K562 (cell line): ENCODE measurements at regions not wholly inside any gene's neighbourhood (a gene's known extent, or its start where the extent isn't known, plus 50 kb on each side); places are given as distances from the start of the nearest gene placed in this dataset.

ENCODE experiments used
- MTF1 ChIP-seq: fragments of 250-450 bp; sonication (Bioruptor Pico); IDR thresholded peaks from 2 replicates; pipeline ENCODE4 v1.9.0; 2021; ENCODE audit warnings: moderate library complexity, mild to moderate bottlenecking, inconsistent platforms, borderline replicate concordance
- RNF2 ChIP-seq: sonication (generic); IDR thresholded peaks from 2 replicates; pipeline ENCODE4 v1.6.1; 2016

DNA sequence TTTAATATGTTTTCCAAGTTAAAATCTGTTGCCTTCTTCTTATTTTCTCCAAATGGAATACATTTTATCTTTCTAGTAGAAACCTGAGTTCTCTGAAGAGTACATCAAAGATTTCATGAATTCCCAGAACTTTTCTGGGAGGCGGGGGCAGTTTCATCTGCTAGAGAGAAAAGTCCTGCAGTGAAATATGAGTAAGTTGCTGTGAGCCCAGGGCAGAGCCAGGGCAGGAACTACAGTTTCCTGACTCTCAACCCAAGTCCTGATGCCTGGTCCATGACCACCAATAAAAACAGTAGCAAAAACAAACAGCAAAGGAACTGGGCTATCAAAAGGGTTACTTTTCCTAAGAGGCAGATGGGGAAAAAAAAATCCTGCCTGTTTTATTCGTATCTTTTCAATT, 239.4 kb upstream of the CTSO start:
- TF ChIP-seq RNF2: no peak
- TF ChIP-seq MTF1 (CRISPR knock-in tag): no peak
